ACC112 (cell line): ENCODE measurements at regions not wholly inside any gene's neighbourhood (a gene's known extent, or its start where the extent isn't known, plus 50 kb on each side); places are given as distances from the start of the nearest gene placed in this dataset.

Experiments used
- H2AFZ ChIP-seq: fragments of 200-600 bp; sonication (generic); one replicate; pipeline ENCODE4 v1.6.0; 2017; ENCODE audit warnings: antibody characterized with exemption, low read length; ENCODE audit not compliant: unreplicated experiment
- H3K27ac ChIP-seq: fragments of 200-600 bp; sonication (generic); 2 replicates; pipeline ENCODE4 v1.5.1; 2014; ENCODE audit warnings: low read depth, mild to moderate bottlenecking, antibody characterized with exemption, low read length, moderate library complexity
- H3K27me3 ChIP-seq: fragments of 200-600 bp; sonication (generic); 2 replicates; pipeline ENCODE4 v1.6.1; 2014; ENCODE audit warnings: mild to moderate bottlenecking, antibody characterized with exemption, low read length, moderate library complexity, mixed read lengths; ENCODE audit not compliant: insufficient read depth
- H3K36me3 ChIP-seq: fragments of 200-600 bp; sonication (generic); 2 replicates; pipeline ENCODE4 v1.6.1; 2016; ENCODE audit warnings: mild to moderate bottlenecking, antibody characterized with exemption, low read length, moderate library complexity, mixed read lengths; ENCODE audit not compliant: insufficient read depth
- H3K4me1 ChIP-seq: fragments of 200-600 bp; sonication (generic); one replicate; pipeline ENCODE4 v1.6.1; 2016; ENCODE audit warnings: low read length, mixed read lengths; ENCODE audit not compliant: insufficient read depth, unreplicated experiment, control insufficient read depth
- H3K4me3 ChIP-seq: fragments of 200-600 bp; sonication (generic); 2 replicates; pipeline ENCODE4 v1.5.1; 2014; ENCODE audit warnings: mild to moderate bottlenecking, low read depth, low read length
- H3K79me2 ChIP-seq: fragments of 200-600 bp; sonication (generic); one replicate; pipeline ENCODE4 v1.6.0; 2016; ENCODE audit warnings: low read length; ENCODE audit not compliant: control insufficient read depth, unreplicated experiment, insufficient read depth

DNA sequence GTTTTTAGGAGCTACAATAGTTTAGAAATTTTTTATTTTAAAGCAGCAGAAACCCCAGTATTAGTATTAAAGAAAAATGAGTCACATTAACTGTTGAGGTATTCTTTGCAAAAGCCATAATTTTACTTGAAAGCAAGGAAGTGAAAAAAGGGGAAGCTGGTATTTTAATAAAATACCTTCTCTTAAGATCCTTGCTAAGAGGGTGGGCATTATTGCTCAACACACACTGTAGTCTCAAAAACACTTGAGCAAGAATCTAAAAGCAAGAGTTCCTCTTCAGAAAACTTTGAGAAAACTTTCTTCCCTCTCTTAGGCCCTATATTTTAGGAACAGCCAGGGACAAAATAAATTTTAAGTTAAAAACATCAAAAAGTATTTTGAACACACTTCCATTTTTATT lies 259.4 kb upstream of the DIAPH2 start:
- no peak overlapping the region for H3K27ac ChIP-seq
- H3K27me3 ChIP-seq = no peaks in the 10 kb centered on the region
- H3K79me2 ChIP-seq = no peaks in the 10 kb centered on the region
- no peaks in the 10 kb centered on the region for H3K4me1 ChIP-seq
- H3K36me3 ChIP-seq = no peaks in the 10 kb centered on the region
- no peak overlapping the region for H3K4me3 ChIP-seq
- no peak overlapping the region for H2AFZ ChIP-seq

DNA sequence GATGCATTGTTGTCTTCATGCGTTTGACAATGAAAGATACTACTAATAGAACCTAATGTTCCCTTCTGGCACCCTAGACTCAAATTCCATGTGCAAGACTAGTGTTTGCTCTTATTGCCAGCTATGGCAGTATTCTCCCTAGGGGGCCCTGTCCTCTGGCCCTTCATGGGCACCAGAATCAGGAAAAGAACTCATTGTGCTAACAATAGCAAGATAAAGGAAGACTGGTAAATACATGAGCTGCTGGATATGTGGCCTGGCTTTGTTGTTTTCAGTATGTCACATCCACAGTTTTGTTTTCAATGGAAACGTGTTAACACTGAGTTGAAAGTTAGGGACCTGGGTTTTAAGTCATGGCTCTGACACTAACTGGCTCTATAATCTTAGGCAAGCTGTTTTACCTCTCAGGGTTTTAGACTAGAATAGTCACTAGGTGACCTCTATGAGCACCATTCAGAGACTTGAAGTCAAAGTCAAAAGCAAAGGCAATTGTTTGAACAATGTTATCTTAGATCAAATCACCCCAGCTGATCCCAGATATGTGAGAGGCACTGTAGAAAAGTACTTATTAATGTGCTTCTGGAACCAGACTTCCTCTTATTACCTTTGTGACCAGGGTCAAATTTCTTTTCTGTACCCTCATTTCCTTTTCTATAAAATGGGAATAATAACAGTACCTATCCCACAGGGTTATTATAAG lies 253.7 kb upstream of the DIAPH2 start:
- Histone ChIP-seq H3K4me3 (no peak overlapping the region; the same call in 1 of the 2 replicates), H3K79me2 (no peaks in the 10 kb centered on the region), H3K27ac (no peak overlapping the region), H3K27me3 (no peaks in the 10 kb centered on the region), H3K36me3 (no peaks in the 10 kb centered on the region), H3K4me1 (peaks cover 36% of the 10 kb centered on the region), H2AFZ (no peak overlapping the region)

DNA sequence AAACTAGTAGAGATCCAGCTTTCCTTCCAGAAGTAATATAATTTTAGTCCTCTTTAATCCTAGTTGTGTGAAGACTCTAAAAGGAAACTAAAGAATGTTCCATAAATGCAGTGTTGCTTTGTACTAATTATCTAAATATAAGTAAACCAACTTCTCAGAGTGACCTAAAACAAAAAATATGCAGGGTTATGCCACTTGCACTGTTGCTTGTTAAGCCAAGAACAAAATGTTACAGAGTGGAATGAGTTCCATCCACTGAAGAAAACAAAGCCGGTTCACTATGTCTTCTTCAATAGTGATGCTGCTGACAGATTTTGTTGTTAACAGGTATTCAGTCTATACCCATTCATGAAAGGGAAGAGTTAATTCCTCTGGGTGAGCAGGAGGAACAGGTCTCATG lies 252.0 kb upstream of the DIAPH2 start:
- Histone ChIP-seq H2AFZ (peak overlapping the region; percentile 25), H3K79me2 (no peaks in the 10 kb centered on the region), H3K4me1 (peaks cover 45% of the 10 kb centered on the region), H3K27ac (peak overlapping the region; percentile 66), H3K36me3 (no peaks in the 10 kb centered on the region), H3K27me3 (no peaks in the 10 kb centered on the region), H3K4me3 (peak overlapping the region; percentile 29; the same call in 1 of the 2 replicates)

DNA sequence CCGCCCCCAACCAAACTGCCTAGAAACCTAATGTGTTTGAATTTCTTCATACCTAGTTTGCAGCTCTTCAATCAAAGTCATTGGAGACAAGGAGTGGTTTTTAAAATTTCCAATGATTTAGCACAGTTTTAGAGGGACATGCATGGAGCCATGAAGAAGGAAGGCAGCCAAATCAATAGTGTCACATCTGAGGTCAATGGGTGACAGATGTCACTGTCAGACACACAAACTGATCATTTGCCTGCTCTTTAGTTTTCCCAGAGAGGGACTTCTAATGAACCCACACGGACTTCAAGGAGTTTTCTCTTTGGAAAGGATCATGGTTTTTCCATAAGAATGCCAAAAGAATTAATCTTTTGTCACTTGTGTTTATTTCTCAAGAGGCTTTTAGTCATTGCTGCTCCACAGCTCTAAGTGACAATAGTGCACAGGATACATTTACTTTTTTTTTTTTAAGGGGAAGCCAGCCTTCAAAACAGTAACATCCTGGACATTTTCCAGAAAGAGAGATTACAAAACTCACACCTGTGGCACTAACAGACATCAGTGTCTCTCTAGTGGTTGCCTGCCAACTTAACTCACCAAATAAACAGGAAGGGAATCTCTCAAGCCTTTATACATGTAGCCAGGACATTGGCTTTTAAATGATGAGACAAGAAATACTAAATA lies 251.1 kb upstream of the DIAPH2 start:
- H2AFZ ChIP-seq = peak overlapping the region; percentile 25
- H3K27me3 ChIP-seq = no peaks in the 10 kb centered on the region
- H3K79me2 ChIP-seq = no peaks in the 10 kb centered on the region
- peak overlapping the region; percentile 66 for H3K27ac ChIP-seq
- peaks cover 45% of the 10 kb centered on the region for H3K4me1 ChIP-seq
- no peaks in the 10 kb centered on the region for H3K36me3 ChIP-seq
- H3K4me3 ChIP-seq = peak overlapping the region; percentile 29; the same call in 1 of the 2 replicates

DNA sequence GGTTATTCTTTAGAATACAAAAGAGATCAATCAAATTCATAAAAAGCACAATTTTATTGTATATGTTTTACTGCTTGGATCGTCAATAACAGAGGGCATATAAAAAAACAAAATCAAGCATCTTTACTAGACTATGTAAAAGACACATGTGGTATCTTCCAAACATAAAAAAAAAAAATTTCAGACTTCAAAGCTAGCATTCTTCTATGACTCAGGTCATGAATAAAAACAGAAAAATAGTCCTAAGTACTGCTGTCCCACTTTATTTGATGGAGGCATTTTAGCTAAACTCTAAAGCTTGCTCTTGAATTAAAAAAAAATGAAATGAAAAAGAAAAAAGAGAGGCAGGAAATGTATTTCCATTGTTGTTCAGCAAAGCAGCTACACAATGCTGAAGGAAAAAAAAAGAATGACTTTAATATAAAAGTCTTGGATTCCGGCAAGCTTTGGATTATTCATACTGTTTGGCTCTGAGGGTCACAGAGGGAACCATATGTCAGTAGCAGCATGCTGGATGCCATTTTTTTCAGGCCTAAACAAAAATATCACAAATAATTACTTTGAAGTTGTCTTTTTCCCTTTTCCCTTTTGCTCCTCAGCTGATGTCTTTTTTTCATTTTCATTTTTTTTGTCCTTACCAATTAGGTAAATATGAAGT lies 249.1 kb upstream of the DIAPH2 start:
- Histone ChIP-seq H3K36me3 (no peaks in the 10 kb centered on the region), H3K4me3 (peak overlapping the region; percentile 25; the same call in 1 of the 2 replicates), H3K27ac (peak overlapping the region; percentile 93), H3K79me2 (no peaks in the 10 kb centered on the region), H3K27me3 (no peaks in the 10 kb centered on the region), H2AFZ (peak overlapping the region; percentile 75), H3K4me1 (peaks cover 45% of the 10 kb centered on the region)

DNA sequence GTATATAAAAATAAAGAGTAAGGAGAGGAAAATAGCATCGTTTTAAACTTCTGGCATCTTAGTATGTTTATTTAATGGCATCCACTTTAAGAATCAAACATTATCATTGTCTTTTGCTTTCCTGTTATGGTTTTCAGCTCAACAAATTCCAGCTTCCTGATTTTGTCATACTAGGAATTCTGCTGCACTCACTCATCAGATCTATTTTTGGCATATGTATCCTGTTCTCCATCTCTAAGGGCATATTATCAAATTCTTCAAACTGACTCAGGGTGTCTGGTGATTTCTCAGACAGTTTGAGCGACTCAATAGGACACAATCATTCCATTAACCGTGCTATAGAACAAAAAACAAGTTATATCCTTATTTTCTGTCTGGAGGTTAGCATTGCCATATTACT lies 248.5 kb upstream of the DIAPH2 start:
- Histone ChIP-seq H3K27me3 (no peaks in the 10 kb centered on the region), H3K4me1 (peaks cover 41% of the 10 kb centered on the region), H3K4me3 (peak overlapping the region; percentile 25; the same call in 1 of the 2 replicates), H3K79me2 (no peaks in the 10 kb centered on the region), H3K27ac (peak overlapping the region; percentile 93), H2AFZ (peak overlapping the region; percentile 75), H3K36me3 (no peaks in the 10 kb centered on the region)

DNA sequence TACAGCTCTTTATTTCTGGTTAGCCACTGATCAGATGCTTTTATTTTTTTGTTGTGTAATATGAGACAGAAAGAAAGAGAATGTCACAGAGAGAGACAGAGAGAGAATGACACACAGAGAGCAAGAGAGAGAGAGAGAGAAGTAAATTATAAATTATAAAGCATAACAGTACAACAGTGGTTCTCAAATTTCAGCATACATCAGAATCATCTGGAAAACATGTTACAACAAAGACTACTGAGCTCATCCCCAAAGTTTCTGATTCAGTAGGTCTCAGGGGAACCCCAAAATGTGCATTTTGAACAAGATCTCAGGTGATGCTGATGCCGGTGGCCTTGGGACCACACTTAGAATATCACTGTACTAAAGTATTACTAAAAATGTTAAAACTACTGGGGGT lies 245.8 kb upstream of the DIAPH2 start:
- Histone ChIP-seq H2AFZ (peak overlapping the region; percentile 50), H3K36me3 (no peaks in the 10 kb centered on the region), H3K79me2 (no peaks in the 10 kb centered on the region), H3K4me3 (no peak overlapping the region), H3K4me1 (peaks cover 17% of the 10 kb centered on the region), H3K27me3 (no peaks in the 10 kb centered on the region), H3K27ac (no peak overlapping the region)

DNA sequence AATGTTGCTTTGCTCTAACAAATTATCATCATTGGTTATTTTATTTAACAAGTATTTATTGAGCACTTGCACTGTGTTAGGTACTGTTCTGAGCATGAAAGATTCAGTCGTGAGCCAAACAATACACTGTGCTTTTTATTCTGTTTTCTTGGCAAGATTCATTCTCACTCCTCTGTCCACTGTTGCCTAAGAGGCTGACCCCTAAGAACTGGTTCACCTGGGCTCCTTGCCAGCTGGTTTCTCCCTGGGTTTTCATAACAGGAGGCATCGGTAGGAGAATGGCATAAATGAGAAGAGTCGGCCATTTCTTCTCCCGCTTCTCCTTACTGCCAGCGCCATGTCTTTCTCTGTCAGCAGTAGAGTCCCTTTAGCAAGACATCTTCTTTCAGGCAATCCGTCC lies 243.7 kb upstream of the DIAPH2 start:
- H3K27ac ChIP-seq = no peak overlapping the region
- no peak overlapping the region for H3K4me3 ChIP-seq
- H3K36me3 ChIP-seq = no peaks in the 10 kb centered on the region
- H3K79me2 ChIP-seq = no peaks in the 10 kb centered on the region
- H2AFZ ChIP-seq = no peak overlapping the region
- H3K4me1 ChIP-seq = peaks cover 9% of the 10 kb centered on the region
- no peaks in the 10 kb centered on the region for H3K27me3 ChIP-seq

DNA sequence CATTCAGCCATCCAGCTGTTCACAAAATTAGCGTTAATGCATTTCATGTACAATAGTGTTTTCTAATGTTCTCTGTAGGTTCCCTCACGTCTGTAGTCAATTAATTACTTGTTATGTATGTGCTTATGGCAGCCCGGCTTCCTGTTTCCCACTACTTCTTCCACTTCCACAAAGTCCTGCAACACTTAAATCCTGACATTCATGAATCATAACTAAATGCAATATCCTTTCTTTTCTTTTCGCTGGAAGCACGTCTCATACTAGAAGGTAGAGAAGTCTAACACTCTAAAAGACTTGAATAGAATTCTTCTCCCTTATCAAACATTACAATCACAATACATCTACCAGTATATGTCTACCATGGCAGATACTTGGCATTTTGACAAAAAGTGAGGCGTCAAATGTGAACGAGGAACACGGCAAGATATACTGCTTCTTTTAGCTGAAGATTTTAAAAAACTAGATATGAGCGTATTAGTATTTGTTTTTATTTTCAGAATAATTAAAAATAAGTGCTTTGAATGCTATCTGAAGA lies 239.0 kb upstream of the DIAPH2 start:
- Histone ChIP-seq H2AFZ (no peak overlapping the region), H3K27me3 (no peaks in the 10 kb centered on the region), H3K4me1 (no peaks in the 10 kb centered on the region)

DNA sequence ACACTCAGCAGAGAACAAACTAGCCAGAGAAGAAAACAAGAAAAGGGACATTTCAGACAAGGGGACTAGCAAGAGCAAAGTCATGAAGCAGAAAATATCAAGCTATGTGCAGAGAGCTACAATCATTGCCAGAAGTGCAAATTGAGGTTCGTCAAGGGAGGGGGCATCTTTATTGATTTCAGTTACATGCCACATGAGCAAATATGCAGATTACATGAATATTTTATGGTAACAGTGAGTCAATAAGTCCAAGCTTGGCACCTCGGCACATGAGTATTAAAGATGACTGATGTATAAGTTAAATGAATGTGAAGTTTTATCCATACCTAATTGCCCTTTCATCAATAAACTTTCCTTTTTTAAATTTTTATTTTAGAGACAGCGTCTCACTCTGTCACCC lies 238.1 kb upstream of the DIAPH2 start:
- Histone ChIP-seq H3K79me2 (no peaks in the 10 kb centered on the region), H2AFZ (no peak overlapping the region), H3K4me1 (no peaks in the 10 kb centered on the region), H3K4me3 (no peak overlapping the region), H3K27ac (no peak overlapping the region), H3K27me3 (no peaks in the 10 kb centered on the region), H3K36me3 (no peaks in the 10 kb centered on the region)

More for the DNA sequence above, 239.0 kb upstream of the DIAPH2 start:
- no peaks in the 10 kb centered on the region for H3K79me2 ChIP-seq
- no peak overlapping the region for H3K27ac ChIP-seq
- H3K36me3 ChIP-seq = no peaks in the 10 kb centered on the region
- H3K4me3 ChIP-seq = no peak overlapping the region
